ENCODE measurements at regions not wholly inside any gene's neighbourhood (a gene's known extent, or its start where the extent isn't known, plus 50 kb on each side); places are given as distances from the start of the nearest gene placed in this dataset.

DNA sequence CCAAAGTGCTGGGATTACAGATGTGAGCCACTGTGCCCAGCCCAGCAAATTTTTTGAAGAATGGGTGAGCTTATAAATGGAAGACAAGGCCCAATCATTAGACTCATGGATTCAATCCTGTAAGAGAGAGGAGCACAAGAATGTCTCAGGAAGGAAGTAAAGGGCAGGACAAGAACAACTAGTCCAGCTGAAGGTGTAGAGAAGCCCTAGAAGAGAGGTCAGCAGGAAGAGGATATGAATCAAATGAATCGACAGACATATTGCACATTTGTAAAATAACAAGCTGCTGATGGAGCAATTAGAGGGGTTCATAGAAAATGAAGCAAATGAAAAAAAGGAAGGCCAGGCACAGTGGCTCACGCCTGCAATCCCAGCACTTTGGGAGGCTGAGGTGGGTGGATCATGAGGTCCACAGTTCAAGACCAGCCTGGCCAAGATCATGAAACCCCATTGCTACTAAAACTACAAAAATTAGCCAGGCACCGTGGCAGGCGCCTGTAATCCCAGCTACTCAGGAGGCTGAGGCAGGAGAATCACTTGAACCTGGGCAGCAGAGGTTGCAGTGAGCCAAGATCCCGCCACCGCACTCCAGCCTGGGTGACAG is 74.9 kb downstream of the MIS18A start:
- Histone ChIP-seq H3K9me2 (ENCODE audit: insufficient read depth) (no peaks in the 10 kb centered on the region), H3K79me2 (replicated peaks; ENCODE audit: insufficient read depth) (no peaks in the 10 kb centered on the region), H4K20me1 (replicated peaks; ENCODE audit: insufficient read depth) (no peaks in the 10 kb centered on the region), H3K27ac (ENCODE audit: low read depth) (no peak overlapping the region), H3K36me3 (ENCODE audit: insufficient read depth) (no peaks in the 10 kb centered on the region), H3F3A (replicated peaks; ENCODE audit: low read depth) (no peaks in the 10 kb centered on the region), H3K4me2 (no peak overlapping the region), H3K4me1 (ENCODE audit: insufficient read depth) (no peaks in the 10 kb centered on the region), H3K4me3 (no peak overlapping the region), H2AFZ (no peak overlapping the region), H3K27me3 (ENCODE audit: insufficient read depth) (no peaks in the 10 kb centered on the region)
- H3K9me3 Mint-ChIP-seq, result peaks cover 3% of the 10 kb centered on the region; the same call in 1 of the 3 replicates
- H3K4me1 Mint-ChIP-seq, result no peaks in the 10 kb centered on the region
- TF ChIP-seq NANOG (IDR thresholded peaks at IDR 0.05; ENCODE audit: borderline replicate concordance), result no peak
- TF ChIP-seq CREB1 (CRISPR knock-in tag; IDR thresholded peaks at IDR 0.05; ENCODE audit: low read depth), result no peak
- TF ChIP-seq, protein P1, sequence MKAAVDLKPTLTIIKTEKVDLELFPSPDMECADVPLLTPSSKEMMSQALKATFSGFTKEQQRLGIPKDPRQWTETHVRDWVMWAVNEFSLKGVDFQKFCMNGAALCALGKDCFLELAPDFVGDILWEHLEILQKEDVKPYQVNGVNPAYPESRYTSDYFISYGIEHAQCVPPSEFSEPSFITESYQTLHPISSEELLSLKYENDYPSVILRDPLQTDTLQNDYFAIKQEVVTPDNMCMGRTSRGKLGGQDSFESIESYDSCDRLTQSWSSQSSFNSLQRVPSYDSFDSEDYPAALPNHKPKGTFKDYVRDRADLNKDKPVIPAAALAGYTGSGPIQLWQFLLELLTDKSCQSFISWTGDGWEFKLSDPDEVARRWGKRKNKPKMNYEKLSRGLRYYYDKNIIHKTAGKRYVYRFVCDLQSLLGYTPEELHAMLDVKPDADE (IDR thresholded peaks at IDR 0.05), result no peak
- TF ChIP-seq STAT1 (IDR thresholded peaks at IDR 0.05; ENCODE audit: unreplicated experiment), result no peak
- TF ChIP-seq ZNF331 (CRISPR knock-in tag; IDR thresholded peaks at IDR 0.05; ENCODE audit: low read depth), result no peak
- TF ChIP-seq, protein P2, sequence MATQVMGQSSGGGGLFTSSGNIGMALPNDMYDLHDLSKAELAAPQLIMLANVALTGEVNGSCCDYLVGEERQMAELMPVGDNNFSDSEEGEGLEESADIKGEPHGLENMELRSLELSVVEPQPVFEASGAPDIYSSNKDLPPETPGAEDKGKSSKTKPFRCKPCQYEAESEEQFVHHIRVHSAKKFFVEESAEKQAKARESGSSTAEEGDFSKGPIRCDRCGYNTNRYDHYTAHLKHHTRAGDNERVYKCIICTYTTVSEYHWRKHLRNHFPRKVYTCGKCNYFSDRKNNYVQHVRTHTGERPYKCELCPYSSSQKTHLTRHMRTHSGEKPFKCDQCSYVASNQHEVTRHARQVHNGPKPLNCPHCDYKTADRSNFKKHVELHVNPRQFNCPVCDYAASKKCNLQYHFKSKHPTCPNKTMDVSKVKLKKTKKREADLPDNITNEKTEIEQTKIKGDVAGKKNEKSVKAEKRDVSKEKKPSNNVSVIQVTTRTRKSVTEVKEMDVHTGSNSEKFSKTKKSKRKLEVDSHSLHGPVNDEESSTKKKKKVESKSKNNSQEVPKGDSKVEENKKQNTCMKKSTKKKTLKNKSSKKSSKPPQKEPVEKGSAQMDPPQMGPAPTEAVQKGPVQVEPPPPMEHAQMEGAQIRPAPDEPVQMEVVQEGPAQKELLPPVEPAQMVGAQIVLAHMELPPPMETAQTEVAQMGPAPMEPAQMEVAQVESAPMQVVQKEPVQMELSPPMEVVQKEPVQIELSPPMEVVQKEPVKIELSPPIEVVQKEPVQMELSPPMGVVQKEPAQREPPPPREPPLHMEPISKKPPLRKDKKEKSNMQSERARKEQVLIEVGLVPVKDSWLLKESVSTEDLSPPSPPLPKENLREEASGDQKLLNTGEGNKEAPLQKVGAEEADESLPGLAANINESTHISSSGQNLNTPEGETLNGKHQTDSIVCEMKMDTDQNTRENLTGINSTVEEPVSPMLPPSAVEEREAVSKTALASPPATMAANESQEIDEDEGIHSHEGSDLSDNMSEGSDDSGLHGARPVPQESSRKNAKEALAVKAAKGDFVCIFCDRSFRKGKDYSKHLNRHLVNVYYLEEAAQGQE (IDR thresholded peaks at IDR 0.05; ENCODE audit: unreplicated experiment), result no peak
- TF ChIP-seq EZH2 (IDR thresholded peaks at IDR 0.05; ENCODE audit: low read depth, unreplicated experiment), result no peak
- no peak for TF ChIP-seq JUNB (IDR thresholded peaks at IDR 0.05; ENCODE audit: unreplicated experiment)
- TF ChIP-seq, protein P3, sequence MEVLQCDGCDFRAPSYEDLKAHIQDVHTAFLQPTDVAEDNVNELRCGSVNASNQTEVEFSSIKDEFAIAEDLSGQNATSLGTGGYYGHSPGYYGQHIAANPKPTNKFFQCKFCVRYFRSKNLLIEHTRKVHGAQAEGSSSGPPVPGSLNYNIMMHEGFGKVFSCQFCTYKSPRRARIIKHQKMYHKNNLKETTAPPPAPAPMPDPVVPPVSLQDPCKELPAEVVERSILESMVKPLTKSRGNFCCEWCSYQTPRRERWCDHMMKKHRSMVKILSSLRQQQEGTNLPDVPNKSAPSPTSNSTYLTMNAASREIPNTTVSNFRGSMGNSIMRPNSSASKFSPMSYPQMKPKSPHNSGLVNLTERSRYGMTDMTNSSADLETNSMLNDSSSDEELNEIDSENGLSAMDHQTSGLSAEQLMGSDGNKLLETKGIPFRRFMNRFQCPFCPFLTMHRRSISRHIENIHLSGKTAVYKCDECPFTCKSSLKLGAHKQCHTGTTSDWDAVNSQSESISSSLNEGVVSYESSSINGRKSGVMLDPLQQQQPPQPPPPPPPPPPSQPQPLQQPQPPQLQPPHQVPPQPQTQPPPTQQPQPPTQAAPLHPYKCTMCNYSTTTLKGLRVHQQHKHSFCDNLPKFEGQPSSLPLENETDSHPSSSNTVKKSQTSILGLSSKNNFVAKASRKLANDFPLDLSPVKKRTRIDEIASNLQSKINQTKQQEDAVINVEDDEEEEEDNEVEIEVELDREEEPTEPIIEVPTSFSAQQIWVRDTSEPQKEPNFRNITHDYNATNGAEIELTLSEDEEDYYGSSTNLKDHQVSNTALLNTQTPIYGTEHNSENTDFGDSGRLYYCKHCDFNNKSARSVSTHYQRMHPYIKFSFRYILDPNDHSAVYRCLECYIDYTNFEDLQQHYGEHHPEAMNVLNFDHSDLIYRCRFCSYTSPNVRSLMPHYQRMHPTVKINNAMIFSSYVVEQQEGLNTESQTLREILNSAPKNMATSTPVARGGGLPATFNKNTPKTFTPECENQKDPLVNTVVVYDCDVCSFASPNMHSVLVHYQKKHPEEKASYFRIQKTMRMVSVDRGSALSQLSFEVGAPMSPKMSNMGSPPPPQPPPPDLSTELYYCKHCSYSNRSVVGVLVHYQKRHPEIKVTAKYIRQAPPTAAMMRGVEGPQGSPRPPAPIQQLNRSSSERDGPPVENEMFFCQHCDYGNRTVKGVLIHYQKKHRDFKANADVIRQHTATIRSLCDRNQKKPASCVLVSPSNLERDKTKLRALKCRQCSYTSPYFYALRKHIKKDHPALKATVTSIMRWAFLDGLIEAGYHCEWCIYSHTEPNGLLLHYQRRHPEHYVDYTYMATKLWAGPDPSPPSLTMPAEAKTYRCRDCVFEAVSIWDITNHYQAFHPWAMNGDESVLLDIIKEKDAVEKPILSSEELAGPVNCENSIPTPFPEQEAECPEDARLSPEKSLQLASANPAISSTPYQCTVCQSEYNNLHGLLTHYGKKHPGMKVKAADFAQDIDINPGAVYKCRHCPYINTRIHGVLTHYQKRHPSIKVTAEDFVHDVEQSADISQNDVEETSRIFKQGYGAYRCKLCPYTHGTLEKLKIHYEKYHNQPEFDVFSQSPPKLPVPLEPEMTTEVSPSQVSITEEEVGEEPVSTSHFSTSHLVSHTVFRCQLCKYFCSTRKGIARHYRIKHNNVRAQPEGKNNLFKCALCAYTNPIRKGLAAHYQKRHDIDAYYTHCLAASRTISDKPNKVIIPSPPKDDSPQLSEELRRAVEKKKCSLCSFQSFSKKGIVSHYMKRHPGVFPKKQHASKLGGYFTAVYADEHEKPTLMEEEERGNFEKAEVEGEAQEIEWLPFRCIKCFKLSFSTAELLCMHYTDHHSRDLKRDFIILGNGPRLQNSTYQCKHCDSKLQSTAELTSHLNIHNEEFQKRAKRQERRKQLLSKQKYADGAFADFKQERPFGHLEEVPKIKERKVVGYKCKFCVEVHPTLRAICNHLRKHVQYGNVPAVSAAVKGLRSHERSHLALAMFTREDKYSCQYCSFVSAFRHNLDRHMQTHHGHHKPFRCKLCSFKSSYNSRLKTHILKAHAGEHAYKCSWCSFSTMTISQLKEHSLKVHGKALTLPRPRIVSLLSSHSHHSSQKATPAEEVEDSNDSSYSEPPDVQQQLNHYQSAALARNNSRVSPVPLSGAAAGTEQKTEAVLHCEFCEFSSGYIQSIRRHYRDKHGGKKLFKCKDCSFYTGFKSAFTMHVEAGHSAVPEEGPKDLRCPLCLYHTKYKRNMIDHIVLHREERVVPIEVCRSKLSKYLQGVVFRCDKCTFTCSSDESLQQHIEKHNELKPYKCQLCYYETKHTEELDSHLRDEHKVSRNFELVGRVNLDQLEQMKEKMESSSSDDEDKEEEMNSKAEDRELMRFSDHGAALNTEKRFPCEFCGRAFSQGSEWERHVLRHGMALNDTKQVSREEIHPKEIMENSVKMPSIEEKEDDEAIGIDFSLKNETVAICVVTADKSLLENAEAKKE (CRISPR knock-in tag; IDR thresholded peaks at IDR 0.05), result no peak
- no peak for TF ChIP-seq ZNF114 (CRISPR knock-in tag; IDR thresholded peaks at IDR 0.05)
- TF ChIP-seq POLR2AphosphoS5 (IDR thresholded peaks at IDR 0.05; ENCODE audit: low read depth), result no peak
- H3K4me3 Mint-ChIP-seq, result no peak overlapping the region
- H3K27me3 Mint-ChIP-seq (ENCODE audit: insufficient read depth, low read depth, poor library complexity), result no peaks in the 10 kb centered on the region
- no peaks in the 10 kb centered on the region for H3K36me3 Mint-ChIP-seq (ENCODE audit: low read depth)
- H3K27ac Mint-ChIP-seq, result no peak overlapping the region
- ATAC-seq, result no peak
- DNase-seq (ENCODE audit: low spot score), result no peak
